ENCODE measurements at regions not wholly inside any gene's neighbourhood (a gene's known extent, or its start where the extent isn't known, plus 50 kb on each side); places are given as distances from the start of the nearest gene placed in this dataset.

- no peak for TF ChIP-seq POLR2A (IDR thresholded peaks at IDR 0.05)
- no peak for TF ChIP-seq CTCF (IDR thresholded peaks at IDR 0.05)
These were observed 186.8 kb downstream of the FAT4 start for GRCh38 chr4:125501568-125501967.

All from lower leg skin (tissue), 3 donors.